GM12878 (cell line): ENCODE measurements at regions not wholly inside any gene's neighbourhood (a gene's known extent, or its start where the extent isn't known, plus 50 kb on each side); places are given as distances from the start of the nearest gene placed in this dataset.
A peak's percentile ranks its signal among the peaks of the same experiment; 100 is the strongest.

ENCODE experiments used
- ATAC-seq: fragments of 200-7000 bp; cut with Tn5 transposase; 3 replicates; pipeline ENCODE4 v1.9.1; 2020; ENCODE audit warnings: mild to moderate bottlenecking, moderate library complexity
- BruUV-seq: library from RNA; stranded (reverse); fragments of 400-500 nt; replicated peaks from 2 replicates; lab custom pipeline; 2021; lab: Mats Ljungman, UMichigan
- CTCF ChIA-PET: fragments of 300-600 bp; sonication (Branson Sonifier 250); formaldehyde crosslinking; extraction: SDS; loops from one replicate; lab custom pipeline; 2021; ENCODE audit warnings: inconsistent platforms; lab: Yijun Ruan, JAX
- POLR2A ChIA-PET: fragments of 350-600 bp; formaldehyde crosslinking; extraction: SDS; loops from one replicate; lab custom pipeline; 2021; ENCODE audit warnings: inconsistent platforms; lab: Charles Lee
- RAD21 ChIA-PET: fragments of 300-600 bp; sonication (Branson Sonifier 250); formaldehyde crosslinking; loops from one replicate; lab custom pipeline; 2023; ENCODE audit warnings: antibody characterized with exemption; ENCODE audit not compliant: unreplicated experiment; lab: Charles Lee
- SMC1A ChIA-PET: fragments of 300-600 bp; sonication (Branson Sonifier 250); formaldehyde crosslinking; loops from one replicate; lab custom pipeline; 2023; ENCODE audit not compliant: unreplicated experiment, uncharacterized antibody; lab: Charles Lee
- DNase-seq: peaks from one replicate; pipeline ENCODE4 v3.0.0-alpha.2; 2011; ENCODE audit warnings: low read depth, low spot score
- FAIRE-seq: peaks from 3 replicates; lab custom pipeline; 2011; peaks lifted over from hg19 to GRCh38; lab: Jason Lieb, UNC
- H2AFZ ChIP-seq: 2 replicates; pipeline ENCODE4 v1.6.0; 2011; ENCODE audit warnings: low read depth, low read length, control low read depth; ENCODE audit not compliant: control insufficient read depth
- H3K27ac ChIP-seq: 2 replicates; pipeline ENCODE4 v1.5.1; 2011; ENCODE audit warnings: control low read depth; ENCODE audit not compliant: control insufficient read depth, insufficient read depth
- H3K27me3 ChIP-seq, 2 experiments: replicated peaks in 1 of 2; 2 replicates each; pipeline versions ENCODE4 v1.6.0 to v1.6.1; 2011; ENCODE audit warnings: low read length in 1 of 2; ENCODE audit not compliant: control insufficient read depth in 2 of 2, insufficient read depth in 2 of 2
- H3K36me3 ChIP-seq, 2 experiments: 2 replicates each; pipeline ENCODE4 v1.5.1; 2011; ENCODE audit warnings: low read length in 1 of 2; ENCODE audit not compliant: control insufficient read depth in 2 of 2, insufficient read depth in 2 of 2
- H3K4me1 ChIP-seq: 2 replicates; pipeline ENCODE4 v1.6.1; 2011; ENCODE audit warnings: mild to moderate bottlenecking, low read length, moderate library complexity, mixed read lengths; ENCODE audit not compliant: control insufficient read depth, insufficient read depth
- H3K4me2 ChIP-seq: 2 replicates; pipeline ENCODE4 v1.6.0; 2011; ENCODE audit warnings: control low read depth; ENCODE audit not compliant: control insufficient read depth, insufficient read depth
- H3K4me3 ChIP-seq: fragments of 200-600 bp; sonication (generic); 2 replicates; pipeline ENCODE4 v1.5.1; 2016
- H3K79me2 ChIP-seq: 2 replicates; pipeline ENCODE4 v1.6.0; 2011; ENCODE audit warnings: low read length; ENCODE audit not compliant: control insufficient read depth, insufficient read depth
- H3K9ac ChIP-seq: 2 replicates; pipeline ENCODE4 v1.8.0; 2011; ENCODE audit warnings: low read length, control low read depth, mixed read lengths; ENCODE audit not compliant: control insufficient read depth, insufficient read depth
- H3K9me3 ChIP-seq: replicated peaks from 3 replicates; pipeline ENCODE4 v1.5.1; 2011; ENCODE audit warnings: mild to moderate bottlenecking, low read length; ENCODE audit not compliant: control insufficient read depth, insufficient read depth
- H4K20me1 ChIP-seq: 2 replicates; pipeline ENCODE4 v1.6.0; 2011; ENCODE audit not compliant: control insufficient read depth, insufficient read depth
- ATF2 ChIP-seq: IDR thresholded peaks from 2 replicates; pipeline ENCODE4 v1.6.1; 2012; ENCODE audit warnings: low read length, inconsistent platforms
- BCL11A ChIP-seq: IDR thresholded peaks from 2 replicates; pipeline ENCODE4 v1.6.1; 2011; ENCODE audit warnings: low read depth, low read length
- HDAC6 ChIP-seq: fragments of 200-600 bp; sonication (generic); IDR thresholded peaks from one replicate; pipeline ENCODE4 v1.8.0; 2017; ENCODE audit warnings: antibody characterized with exemption; ENCODE audit not compliant: unreplicated experiment
- SMARCA5 ChIP-seq: fragments of 450-650 bp; IDR thresholded peaks from 2 replicates; pipeline ENCODE4 v1.6.1; 2017; ENCODE audit warnings: mild to moderate bottlenecking
- SPI1 ChIP-seq: IDR thresholded peaks from 2 replicates; pipeline ENCODE4 v1.6.1; 2011; ENCODE audit warnings: low read depth, mild to moderate bottlenecking, low read length, moderate library complexity, borderline replicate concordance; ENCODE audit not compliant: insufficient read depth
- SREBF1 ChIP-seq: IDR thresholded peaks from 2 replicates; pipeline ENCODE4 v1.6.1; 2012; ENCODE audit warnings: mild to moderate bottlenecking, low read length
- TCF7 ChIP-seq: IDR thresholded peaks from 2 replicates; pipeline ENCODE4 v1.6.1; 2014; ENCODE audit warnings: antibody characterized with exemption, borderline replicate concordance
- WGBS: methylation state at CpG from one replicate; pipeline ENCODE4 v1.1.6; 2016; ENCODE audit warnings: low lambda C conversion rate; ENCODE audit not compliant: insufficient replicate concordance, insufficient coverage; ENCODE audit errors: missing lambda C conversion rate; 5-methylcytosine and 5-hydroxymethylcytosine counted together
- in situ Hi-C: fragments of 300-500 bp; cut with MboI; formaldehyde crosslinking; loops from 9 replicates; pipeline ENCODE4 v1.14.3; 2018; ENCODE audit warnings: mixed read lengths
- intact Hi-C: fragments of 100-400 bp; cut with micrococcal nuclease; formaldehyde crosslinking; loops from one replicate; pipeline ENCODE4 v1.14.2; 2022; ENCODE audit not compliant: unreplicated experiment

- in situ Hi-C loops (no loop called here), intact Hi-C loops (no loop called here)
- ChIA-PET POLR2A (no interaction called here), CTCF (no interaction called here), RAD21 (no interaction called here), SMC1A (no interaction called here)
- no peaks in the 10 kb centered on the region for H4K20me1 ChIP-seq
- no peak overlapping the region for H3K9ac ChIP-seq
- DNase-seq: no peak
- no peaks in the 10 kb centered on the region for H3K79me2 ChIP-seq
- H3K4me2 ChIP-seq: no peak overlapping the region
- no peaks in the 10 kb centered on the region for H3K4me1 ChIP-seq
- no peak overlapping the region for H2AFZ ChIP-seq
- peak; percentile 75 for ATAC-seq
- FAIRE-seq: no peak
- BruUV-seq: no TSS peak
- no peaks in the 10 kb centered on the region for H3K36me3 ChIP-seq
- no peaks in the 10 kb centered on the region; the same call in 2 of the 3 replicates for H3K9me3 ChIP-seq
- no peak overlapping the region for H3K27ac ChIP-seq
- TF ChIP-seq SPI1: peak; percentile 24; the same call in 1 of the 2 replicates
- TF ChIP-seq TCF7: no peak
- H3K27me3 ChIP-seq: no peaks in the 10 kb centered on the region
- H3K4me3 ChIP-seq: no peak overlapping the region
Observed at GRCh38 chr1:166272851-166273250, 106.0 kb upstream of the FAM78B start.

- no peak for ATAC-seq
Observed at GRCh38 chr1:166273618-166274017, 106.8 kb upstream of the FAM78B start.

More at GRCh38 chr1:166273618-166274017, 106.8 kb upstream of the FAM78B start:
- Histone ChIP-seq H2AFZ (no peak overlapping the region), H3K9ac (no peak overlapping the region), H3K4me1 (no peaks in the 10 kb centered on the region), H3K27ac (no peak overlapping the region), H3K4me2 (no peak overlapping the region), H3K36me3 (no peaks in the 10 kb centered on the region), H3K9me3 (no peaks in the 10 kb centered on the region; the same call in 2 of the 3 replicates), H3K79me2 (no peaks in the 10 kb centered on the region), H3K27me3 (no peaks in the 10 kb centered on the region), H3K4me3 (no peak overlapping the region), H4K20me1 (no peaks in the 10 kb centered on the region)
- ChIA-PET CTCF (no interaction called here), SMC1A (no interaction called here), POLR2A (no interaction called here), RAD21 (no interaction called here)
- TF ChIP-seq SPI1 (no peak), BCL11A (no peak), HDAC6 (no peak), SREBF1 (no peak), SMARCA5 (no peak), ATF2 (no peak)
- 24% methylated on average over 6 of the region's 6 CpGs for WGBS
- in situ Hi-C loops: no loop called here
- FAIRE-seq: no peak
- no peak for DNase-seq
- no TSS peak for BruUV-seq
- intact Hi-C loops: no loop called here
